Astrocyte (in vitro differentiated cells and primary cell): ENCODE measurements at regions not wholly inside any gene's neighbourhood (a gene's known extent, or its start where the extent isn't known, plus 50 kb on each side); places are given as distances from the start of the nearest gene placed in this dataset.

Experiments used
- EZH2 ChIP-seq: IDR thresholded peaks from 2 replicates; pipeline ENCODE4 v1.6.1; 2012; ENCODE audit warnings: mild to moderate bottlenecking, low read length, inconsistent platforms; ENCODE audit not compliant: insufficient read depth
- TF ChIP-seq, protein P1 (sequence below): IDR thresholded peaks from 2 replicates; pipeline ENCODE4 v1.5.1; 2011; ENCODE audit warnings: low read depth, mild to moderate bottlenecking, inconsistent platforms, low read length, moderate library complexity; ENCODE audit not compliant: insufficient read depth

DNA sequence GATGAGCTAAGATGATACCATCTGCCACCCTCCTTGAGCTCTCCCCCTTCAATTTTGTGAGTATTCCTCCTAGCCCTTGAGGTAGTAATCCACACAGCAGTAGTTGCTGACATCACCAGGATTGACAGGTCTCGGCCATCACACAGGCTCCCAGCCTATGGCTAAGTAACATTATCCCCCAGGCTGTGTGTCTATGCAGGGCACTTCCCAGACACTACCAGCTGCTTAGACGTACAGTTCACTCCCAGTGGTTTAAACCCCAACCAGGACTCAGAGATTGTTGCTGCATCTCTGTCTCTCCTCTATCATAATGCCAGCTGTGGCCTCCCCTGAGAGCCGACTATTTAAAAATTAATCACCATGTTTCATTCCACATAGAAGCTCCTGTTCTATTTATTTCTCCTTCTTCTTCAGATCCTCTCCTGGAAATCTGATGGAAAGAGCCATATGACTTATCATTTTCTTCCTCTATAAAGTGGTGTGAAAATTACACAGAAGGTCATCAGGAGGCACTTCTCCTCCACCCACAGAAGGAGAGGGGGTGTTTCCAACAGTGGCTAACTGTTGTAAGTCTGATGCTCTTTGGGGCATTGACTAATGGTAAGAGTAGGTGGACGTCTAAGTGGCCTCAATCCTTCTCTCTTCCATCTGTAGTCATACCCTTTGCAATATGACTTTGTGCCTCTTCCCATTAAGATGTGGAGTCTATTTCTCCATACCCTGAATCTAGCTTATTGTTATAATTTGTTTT is 396.3 kb downstream of the SETD4 start:
- TF ChIP-seq, protein P1, sequence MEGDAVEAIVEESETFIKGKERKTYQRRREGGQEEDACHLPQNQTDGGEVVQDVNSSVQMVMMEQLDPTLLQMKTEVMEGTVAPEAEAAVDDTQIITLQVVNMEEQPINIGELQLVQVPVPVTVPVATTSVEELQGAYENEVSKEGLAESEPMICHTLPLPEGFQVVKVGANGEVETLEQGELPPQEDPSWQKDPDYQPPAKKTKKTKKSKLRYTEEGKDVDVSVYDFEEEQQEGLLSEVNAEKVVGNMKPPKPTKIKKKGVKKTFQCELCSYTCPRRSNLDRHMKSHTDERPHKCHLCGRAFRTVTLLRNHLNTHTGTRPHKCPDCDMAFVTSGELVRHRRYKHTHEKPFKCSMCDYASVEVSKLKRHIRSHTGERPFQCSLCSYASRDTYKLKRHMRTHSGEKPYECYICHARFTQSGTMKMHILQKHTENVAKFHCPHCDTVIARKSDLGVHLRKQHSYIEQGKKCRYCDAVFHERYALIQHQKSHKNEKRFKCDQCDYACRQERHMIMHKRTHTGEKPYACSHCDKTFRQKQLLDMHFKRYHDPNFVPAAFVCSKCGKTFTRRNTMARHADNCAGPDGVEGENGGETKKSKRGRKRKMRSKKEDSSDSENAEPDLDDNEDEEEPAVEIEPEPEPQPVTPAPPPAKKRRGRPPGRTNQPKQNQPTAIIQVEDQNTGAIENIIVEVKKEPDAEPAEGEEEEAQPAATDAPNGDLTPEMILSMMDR: no peak
- TF ChIP-seq EZH2: no peak
